A549 (cell line): ENCODE measurements at regions not wholly inside any gene's neighbourhood (a gene's known extent, or its start where the extent isn't known, plus 50 kb on each side); places are given as distances from the start of the nearest gene placed in this dataset.

ENCODE experiments used
- ATAC-seq, 2 experiments: fragments of 200-7000 bp in 1 of 2; fragments of >200 bp in 1 of 2; cut with Nextera tagmentation in 1 of 2; cut with Tn5 transposase in 1 of 2; 3 replicates each; pipeline versions ENCODE4 v1.8.0 to v1.9.1; 2018 to 2020; ENCODE audit warnings: mild to moderate bottlenecking in 1 of 2, moderate library complexity in 1 of 2
- CTCF ChIA-PET: fragments of 300-600 bp; sonication (Branson Sonifier 250); formaldehyde crosslinking; extraction: SDS; loops from one replicate; lab custom pipeline; 2021; ENCODE audit warnings: antibody characterized with exemption, inconsistent platforms; lab: Yijun Ruan, JAX
- POLR2A ChIA-PET: fragments of 350-600 bp; formaldehyde crosslinking; extraction: SDS; loops from one replicate; lab custom pipeline; 2021; ENCODE audit warnings: antibody characterized with exemption, inconsistent platforms; lab: Yijun Ruan, JAX
- DNase-seq, 2 experiments: peaks; one replicate each; pipeline versions ENCODE4 v3.0.0 to v3.0.0-alpha.2; 2011 to 2016; ENCODE audit warnings: low read depth in 1 of 2, low spot score in 1 of 2
- FAIRE-seq: peaks from 2 replicates; lab custom pipeline; 2011; peaks lifted over from hg19 to GRCh38; lab: Jason Lieb, UNC
- H3K27ac ChIP-seq, 2 experiments: fragments of >200 bp; sonication (Bioruptor Twin); formaldehyde crosslinking; 3 replicates each; pipeline ENCODE4 v1.5.1; 2016 to 2017
- H3K4me1 ChIP-seq: fragments of >200 bp; sonication (Bioruptor Twin); formaldehyde crosslinking; 3 replicates; pipeline ENCODE4 v1.6.1; 2016
- H3K4me2 ChIP-seq: fragments of >200 bp; sonication (Bioruptor Twin); formaldehyde crosslinking; 3 replicates; pipeline ENCODE4 v1.6.1; 2016
- H3K4me3 ChIP-seq: fragments of >200 bp; sonication (Bioruptor Twin); formaldehyde crosslinking; 3 replicates; pipeline ENCODE4 v1.5.1; 2016
- H3K9me3 ChIP-seq: fragments of >200 bp; sonication (Bioruptor Twin); formaldehyde crosslinking; 3 replicates; pipeline ENCODE4 v1.6.1; 2016
- BHLHE40 ChIP-seq: IDR thresholded peaks from 2 replicates; pipeline ENCODE4 v1.6.1; 2012; ENCODE audit warnings: low read depth, low read length, inconsistent platforms
- CBX2 ChIP-seq: fragments of 200-600 bp; sonication (generic); IDR thresholded peaks from 2 replicates; pipeline ENCODE4 v1.6.1; 2016; ENCODE audit warnings: low read depth, mild to moderate bottlenecking, borderline replicate concordance
- CHD2 ChIP-seq: fragments of 150-350 bp; IDR thresholded peaks from 2 replicates; pipeline ENCODE4 v1.6.1; 2014; ENCODE audit warnings: low read length; ENCODE audit not compliant: partially characterized antibody
- ESRRA ChIP-seq: fragments of 150-350 bp; IDR thresholded peaks from 2 replicates; pipeline ENCODE4 v1.6.1; 2014; ENCODE audit warnings: mild to moderate bottlenecking, low read length, borderline replicate concordance
- FOSB ChIP-seq: fragments of 250-450 bp; sonication (Bioruptor Pico); IDR thresholded peaks from 2 replicates; pipeline ENCODE4 v1.5.0; 2020; ENCODE audit warnings: mild to moderate bottlenecking, moderate library complexity
- FOSL2 ChIP-seq, 2 experiments: fragments of 450-650 bp in 1 of 2; fragments of >200 bp in 1 of 2; sonication (Bioruptor Twin) in 1 of 2; formaldehyde crosslinking; IDR thresholded peaks; 2 replicates each; pipeline versions ENCODE4 v1.5.0 to v1.6.1; 2016 to 2020; ENCODE audit warnings: mild to moderate bottlenecking in 1 of 2, moderate library complexity in 1 of 2
- HEYL ChIP-seq: fragments of 250-450 bp; sonication (Bioruptor Pico); IDR thresholded peaks from 2 replicates; pipeline ENCODE4 v1.8.0; 2021; ENCODE audit warnings: mild to moderate bottlenecking, moderate library complexity
- KDM1A ChIP-seq: fragments of 200-600 bp; sonication (generic); IDR thresholded peaks from 2 replicates; pipeline ENCODE4 v1.6.1; 2016; ENCODE audit warnings: low read depth, mild to moderate bottlenecking
- MAFK ChIP-seq: fragments of 450-650 bp; IDR thresholded peaks from 2 replicates; pipeline ENCODE4 v1.6.1; 2014; ENCODE audit not compliant: partially characterized antibody
- MAZ ChIP-seq: fragments of 150-350 bp; IDR thresholded peaks from 2 replicates; pipeline ENCODE4 v1.6.1; 2014; ENCODE audit warnings: antibody characterized with exemption, low read depth, low read length, borderline replicate concordance
- POLR2A ChIP-seq: IDR thresholded peaks from 2 replicates; pipeline ENCODE4 v1.6.1; 2012; ENCODE audit warnings: mild to moderate bottlenecking, low read length
- RARB ChIP-seq: fragments of 250-450 bp; sonication (Bioruptor Pico); IDR thresholded peaks from 2 replicates; pipeline ENCODE4 v1.8.0; 2021; ENCODE audit warnings: mild to moderate bottlenecking, moderate library complexity
- TP53 ChIP-seq: fragments of 250-450 bp; sonication (Bioruptor Pico); IDR thresholded peaks from 2 replicates; pipeline ENCODE4 v1.5.0; 2021; ENCODE audit warnings: mild to moderate bottlenecking, moderate library complexity
- ZSCAN20 ChIP-seq: fragments of 250-450 bp; sonication (Bioruptor Pico); IDR thresholded peaks from 2 replicates; pipeline ENCODE4 v1.8.0; 2022; ENCODE audit warnings: mild to moderate bottlenecking, moderate library complexity
- WGBS: methylation state at CpG from one replicate; pipeline ENCODE4 v1.1.6; 2017; ENCODE audit errors: missing lambda C conversion rate; 5-methylcytosine and 5-hydroxymethylcytosine counted together
- TF ChIP-seq, protein P1 (sequence below): fragments of 150-350 bp; IDR thresholded peaks from 2 replicates; pipeline ENCODE4 v1.6.1; 2014; ENCODE audit warnings: low read depth, mild to moderate bottlenecking, low read length
- TF ChIP-seq, protein P2 (sequence below): IDR thresholded peaks from 2 replicates; pipeline ENCODE4 v1.6.1; 2012
- TF ChIP-seq, protein P3 (sequence below): fragments of >200 bp; sonication (Bioruptor Twin); formaldehyde crosslinking; IDR thresholded peaks from 2 replicates; pipeline ENCODE4 v1.6.1; 2016
- TF ChIP-seq, protein P4 (sequence below): IDR thresholded peaks from 2 replicates; pipeline ENCODE4 v1.6.1; 2012; ENCODE audit warnings: low read depth, borderline replicate concordance
- TF ChIP-seq, protein P5 (sequence below): fragments of 250-450 bp; sonication (Bioruptor Pico); IDR thresholded peaks from 2 replicates; pipeline ENCODE4 v1.5.0; 2020; ENCODE audit warnings: low read depth, mild to moderate bottlenecking, moderate library complexity
- TF ChIP-seq, protein P6 (sequence below): fragments of >200 bp; sonication (Bioruptor Twin); formaldehyde crosslinking; IDR thresholded peaks from 3 replicates; pipeline ENCODE4 v1.6.1; 2016

DNA sequence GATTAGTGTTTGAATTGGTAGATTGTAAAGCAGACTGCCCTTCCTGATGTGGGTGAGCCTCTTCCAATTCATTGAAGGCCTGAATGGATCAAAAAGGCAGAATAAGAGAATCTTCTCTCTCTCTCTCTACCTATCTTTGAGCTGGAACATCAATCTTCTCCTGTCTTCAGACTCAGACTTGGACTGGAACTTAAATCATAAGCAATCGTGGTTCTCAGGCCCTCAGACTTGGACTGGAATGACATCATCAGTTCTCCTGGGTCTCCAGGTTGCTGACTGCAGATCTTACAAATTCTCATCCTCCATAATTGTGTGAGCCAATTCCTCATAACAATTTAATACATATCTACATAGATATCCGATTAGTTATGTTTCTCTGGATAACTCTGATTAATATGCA lies 66.8 kb downstream of the IER5 start:
- Histone ChIP-seq H3K9me3 (peaks cover 3% of the 10 kb centered on the region; the same call in 1 of the 3 replicates), H3K27ac (no peak overlapping the region), H3K4me2 (no peak overlapping the region), H3K4me3 (no peak overlapping the region), H3K4me1 (peaks cover 4% of the 10 kb centered on the region; the same call in 2 of the 3 replicates)
- 30% methylated on average over 2 of the region's 2 CpGs for WGBS
- TF ChIP-seq BHLHE40: no peak
- ATAC-seq (no peak), FAIRE-seq (no peak), DNase-seq (no peak)
- CTCF ChIA-PET: interaction anchor here (0.9 to 3.8 kb wide), 3 partner anchors 11 to 274 kb away, joined by 3 to 25 read pairs (median 3); no protein-coding TSS in a partner anchor
- POLR2A ChIA-PET: no interaction called here

DNA sequence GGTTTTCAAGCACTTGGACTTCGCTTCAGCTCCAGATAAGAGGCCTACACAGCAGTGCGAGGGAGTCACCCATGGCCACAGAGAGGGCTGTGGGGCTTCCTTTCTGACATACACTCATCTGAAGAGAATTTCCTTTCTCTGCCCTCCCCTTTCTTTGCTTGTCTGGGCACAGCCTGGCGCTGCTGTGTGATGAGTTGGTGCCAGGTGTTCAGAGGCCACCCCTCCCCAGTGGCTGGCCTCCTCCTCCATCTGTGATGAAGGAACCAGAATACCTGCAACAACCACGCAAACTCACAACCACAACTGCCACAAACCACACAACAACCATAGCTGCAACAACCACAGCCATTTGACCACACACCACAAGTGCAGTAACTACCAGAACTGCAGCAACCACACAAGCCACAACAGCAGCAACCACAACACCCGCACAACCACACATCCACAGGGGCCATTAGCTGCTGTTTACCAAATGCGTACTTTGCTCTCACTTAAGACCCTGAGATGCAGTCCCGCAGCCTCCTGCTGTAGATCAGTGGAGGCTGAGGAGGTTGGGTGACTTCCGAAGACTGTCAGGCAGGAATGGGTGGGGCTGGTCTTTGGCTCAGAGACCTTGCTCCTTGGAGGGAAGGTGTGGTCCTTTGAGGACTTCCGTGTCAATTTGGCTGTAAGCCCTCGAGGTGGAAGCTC lies 71.1 kb downstream of the IER5 start:
- ATAC-seq: peak in 1 of 2 experiments; percentile 56; a peak in 2 of 6 replicates
- no peak for DNase-seq
- H3K4me3 ChIP-seq: no peak overlapping the region

DNA sequence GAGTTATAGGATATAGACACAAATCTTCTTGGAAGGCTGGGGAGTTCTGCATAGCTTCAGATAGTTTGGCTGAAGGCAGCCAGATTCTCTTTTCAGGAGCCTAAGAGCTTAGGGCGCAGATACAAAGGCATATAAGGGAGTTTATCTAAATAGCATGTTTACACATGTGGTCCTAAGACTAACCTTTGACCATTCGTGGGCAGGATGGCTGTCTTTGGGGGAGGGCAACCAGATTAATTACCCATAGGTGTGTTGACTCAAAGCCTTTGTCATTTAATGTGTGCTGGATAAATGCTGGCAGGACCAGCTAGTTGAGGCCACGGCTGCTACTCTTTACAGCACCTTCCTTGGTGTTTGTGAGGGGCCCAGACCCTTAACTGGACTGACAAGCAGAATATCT lies 71.8 kb downstream of the IER5 start:
- H3K27ac ChIP-seq: no peak overlapping the region
- no peak for DNase-seq
- ChIA-PET CTCF (interaction anchor here (1.0 to 6.1 kb wide), 2 partner anchors 11 to 17 kb away, joined by 3 to 37 read pairs; no protein-coding TSS in a partner anchor), POLR2A (no interaction called here)
- H3K4me1 ChIP-seq: peaks cover 4% of the 10 kb centered on the region; the same call in 2 of the 3 replicates
- 62% methylated on average over 3 of the region's 3 CpGs for WGBS
- no peak overlapping the region for H3K4me2 ChIP-seq
- peaks cover 21% of the 10 kb centered on the region for H3K9me3 ChIP-seq
- TF ChIP-seq, protein P1, sequence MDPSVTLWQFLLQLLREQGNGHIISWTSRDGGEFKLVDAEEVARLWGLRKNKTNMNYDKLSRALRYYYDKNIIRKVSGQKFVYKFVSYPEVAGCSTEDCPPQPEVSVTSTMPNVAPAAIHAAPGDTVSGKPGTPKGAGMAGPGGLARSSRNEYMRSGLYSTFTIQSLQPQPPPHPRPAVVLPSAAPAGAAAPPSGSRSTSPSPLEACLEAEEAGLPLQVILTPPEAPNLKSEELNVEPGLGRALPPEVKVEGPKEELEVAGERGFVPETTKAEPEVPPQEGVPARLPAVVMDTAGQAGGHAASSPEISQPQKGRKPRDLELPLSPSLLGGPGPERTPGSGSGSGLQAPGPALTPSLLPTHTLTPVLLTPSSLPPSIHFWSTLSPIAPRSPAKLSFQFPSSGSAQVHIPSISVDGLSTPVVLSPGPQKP: no peak
- TF ChIP-seq, protein P2, sequence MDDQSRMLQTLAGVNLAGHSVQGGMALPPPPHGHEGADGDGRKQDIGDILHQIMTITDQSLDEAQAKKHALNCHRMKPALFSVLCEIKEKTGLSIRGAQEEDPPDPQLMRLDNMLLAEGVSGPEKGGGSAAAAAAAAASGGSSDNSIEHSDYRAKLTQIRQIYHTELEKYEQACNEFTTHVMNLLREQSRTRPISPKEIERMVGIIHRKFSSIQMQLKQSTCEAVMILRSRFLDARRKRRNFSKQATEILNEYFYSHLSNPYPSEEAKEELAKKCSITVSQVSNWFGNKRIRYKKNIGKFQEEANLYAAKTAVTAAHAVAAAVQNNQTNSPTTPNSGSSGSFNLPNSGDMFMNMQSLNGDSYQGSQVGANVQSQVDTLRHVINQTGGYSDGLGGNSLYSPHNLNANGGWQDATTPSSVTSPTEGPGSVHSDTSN: no peak
- TF ChIP-seq, protein P3, sequence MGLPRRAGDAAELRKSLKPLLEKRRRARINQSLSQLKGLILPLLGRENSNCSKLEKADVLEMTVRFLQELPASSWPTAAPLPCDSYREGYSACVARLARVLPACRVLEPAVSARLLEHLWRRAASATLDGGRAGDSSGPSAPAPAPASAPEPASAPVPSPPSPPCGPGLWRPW: no peak
- TF ChIP-seq ZSCAN20 (no peak), CHD2 (no peak), POLR2A (no peak), CBX2 (no peak)
- TF ChIP-seq, protein P4, sequence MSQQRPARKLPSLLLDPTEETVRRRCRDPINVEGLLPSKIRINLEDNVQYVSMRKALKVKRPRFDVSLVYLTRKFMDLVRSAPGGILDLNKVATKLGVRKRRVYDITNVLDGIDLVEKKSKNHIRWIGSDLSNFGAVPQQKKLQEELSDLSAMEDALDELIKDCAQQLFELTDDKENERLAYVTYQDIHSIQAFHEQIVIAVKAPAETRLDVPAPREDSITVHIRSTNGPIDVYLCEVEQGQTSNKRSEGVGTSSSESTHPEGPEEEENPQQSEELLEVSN: no peak
- no peak for ATAC-seq
- no peak overlapping the region for H3K4me3 ChIP-seq
- FAIRE-seq: no peak

More for the DNA sequence above, 71.1 kb downstream of the IER5 start:
- H3K9me3 ChIP-seq: peaks cover 18% of the 10 kb centered on the region
- peaks cover 4% of the 10 kb centered on the region; the same call in 2 of the 3 replicates for H3K4me1 ChIP-seq
- TF ChIP-seq, protein P5, sequence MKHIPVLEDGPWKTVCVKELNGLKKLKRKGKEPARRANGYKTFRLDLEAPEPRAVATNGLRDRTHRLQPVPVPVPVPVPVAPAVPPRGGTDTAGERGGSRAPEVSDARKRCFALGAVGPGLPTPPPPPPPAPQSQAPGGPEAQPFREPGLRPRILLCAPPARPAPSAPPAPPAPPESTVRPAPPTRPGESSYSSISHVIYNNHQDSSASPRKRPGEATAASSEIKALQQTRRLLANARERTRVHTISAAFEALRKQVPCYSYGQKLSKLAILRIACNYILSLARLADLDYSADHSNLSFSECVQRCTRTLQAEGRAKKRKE (CRISPR knock-in tag): no peak
- POLR2A ChIA-PET: no interaction called here
- 67% methylated on average over 10 of the region's 10 CpGs for WGBS
- no peak overlapping the region for H3K4me2 ChIP-seq
- CTCF ChIA-PET: interaction anchor here (1.0 to 6.1 kb wide), 2 partner anchors 10 to 17 kb away, joined by 3 to 37 read pairs; no protein-coding TSS in a partner anchor
- 0 out of 6 replicates have a peak overlapping the region, but pooled peaks of 1 of the 2 experiments have one; percentile 3 for H3K27ac ChIP-seq
- no peak for FAIRE-seq

DNA sequence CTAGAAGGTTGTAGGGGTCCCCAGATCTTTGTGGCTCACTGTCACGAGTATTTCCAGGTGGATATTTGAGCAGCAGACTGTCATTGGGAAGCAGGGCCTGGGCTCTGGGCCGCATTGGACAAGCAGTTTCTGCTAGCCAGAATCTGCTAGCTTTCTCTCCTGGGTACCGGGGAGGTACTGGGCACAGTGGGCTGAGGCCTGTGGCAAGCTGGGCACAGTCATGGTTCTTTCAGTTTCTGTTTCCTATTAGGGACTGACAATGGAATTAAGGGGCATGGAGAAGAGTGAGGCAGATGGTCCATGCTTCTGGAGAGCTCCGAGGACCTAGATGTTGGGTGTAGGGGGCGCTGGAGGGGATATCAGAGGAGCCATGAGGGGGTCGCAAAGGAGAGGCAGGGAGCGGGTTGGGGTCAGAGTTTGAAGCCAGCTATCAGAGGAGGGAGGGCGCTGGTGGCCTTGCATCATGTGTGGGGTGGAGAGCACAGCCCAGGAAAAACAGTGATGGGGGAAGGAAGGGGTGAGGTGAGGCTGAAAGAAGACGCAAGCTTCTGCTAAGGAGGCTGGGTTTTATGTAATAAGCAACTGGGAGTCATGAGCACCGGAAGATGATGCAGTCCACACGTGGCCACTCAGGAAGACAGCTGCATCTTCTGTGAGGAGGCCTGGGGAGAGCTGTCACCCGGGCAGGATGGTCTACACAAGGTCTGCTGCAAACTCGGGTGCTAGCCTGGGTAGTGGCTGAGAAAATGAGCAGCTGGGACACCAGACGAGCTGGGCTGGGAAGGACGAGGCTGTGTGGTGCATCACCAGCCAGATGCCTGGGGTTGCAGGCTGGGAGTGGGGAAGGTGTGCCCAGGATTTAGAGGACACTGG lies 72.7 kb downstream of the IER5 start:
- FAIRE-seq (no peak), ATAC-seq (no peak), DNase-seq (no peak)
- H3K4me2 ChIP-seq: no peak overlapping the region
- ChIA-PET POLR2A (no interaction called here), CTCF (interaction anchor here (0.6 to 6.1 kb wide), 5 partner anchors 12 to 515 kb away, joined by 3 to 37 read pairs (median 6); no protein-coding TSS in a partner anchor)
- WGBS: 67% methylated on average over 15 of the region's 15 CpGs
- H3K4me1 ChIP-seq: peaks cover 4% of the 10 kb centered on the region; the same call in 2 of the 3 replicates
- H3K9me3 ChIP-seq: peaks cover 21% of the 10 kb centered on the region
- H3K27ac ChIP-seq: no peak overlapping the region
- no peak overlapping the region for H3K4me3 ChIP-seq
- no peak for TF ChIP-seq CHD2
- TF ChIP-seq TP53 (CRISPR knock-in tag): no peak
- TF ChIP-seq ESRRA: no peak
- TF ChIP-seq HEYL: no peak
- no peak for TF ChIP-seq MAZ
- TF ChIP-seq FOSL2 (IDR thresholded peaks at IDR 0.05): no peak
- no peak for TF ChIP-seq FOSL2 (CRISPR knock-in tag; IDR thresholded peaks at IDR 0.05)
- no peak for TF ChIP-seq RARB (CRISPR knock-in tag)
- TF ChIP-seq, protein P6, sequence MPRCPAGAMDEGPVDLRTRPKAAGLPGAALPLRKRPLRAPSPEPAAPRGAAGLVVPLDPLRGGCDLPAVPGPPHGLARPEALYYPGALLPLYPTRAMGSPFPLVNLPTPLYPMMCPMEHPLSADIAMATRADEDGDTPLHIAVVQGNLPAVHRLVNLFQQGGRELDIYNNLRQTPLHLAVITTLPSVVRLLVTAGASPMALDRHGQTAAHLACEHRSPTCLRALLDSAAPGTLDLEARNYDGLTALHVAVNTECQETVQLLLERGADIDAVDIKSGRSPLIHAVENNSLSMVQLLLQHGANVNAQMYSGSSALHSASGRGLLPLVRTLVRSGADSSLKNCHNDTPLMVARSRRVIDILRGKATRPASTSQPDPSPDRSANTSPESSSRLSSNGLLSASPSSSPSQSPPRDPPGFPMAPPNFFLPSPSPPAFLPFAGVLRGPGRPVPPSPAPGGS: no peak
- TF ChIP-seq, protein P4: no peak
- TF ChIP-seq KDM1A: no peak
- no peak for TF ChIP-seq MAFK
- TF ChIP-seq FOSB (CRISPR knock-in tag): no peak
